ENCODE measurements at regions not wholly inside any gene's neighbourhood (a gene's known extent, or its start where the extent isn't known, plus 50 kb on each side); places are given as distances from the start of the nearest gene placed in this dataset.

- H3K4me3 ChIP-seq (ENCODE audit: low read depth, poor library complexity, severe bottlenecking), result no peak overlapping the region
- 42 to 54% methylated on average over 9 of the region's 9 CpGs for WGBS, 2 donors
- DNase-seq (ENCODE audit: low spot score in 2 of 2), result no peak
- intact Hi-C loops (cut with DNase I; ENCODE audit: low total_unique reads), result no loop called here
- TF ChIP-seq CTCF (IDR thresholded peaks at IDR 0.05) (no peak), POLR2A (IDR thresholded peaks at IDR 0.05) (no peak)
Observed at GRCh38 chr6:16836144-16836981, 75.1 kb upstream of the ATXN1 start.

- no peak overlapping the region for H3K4me3 ChIP-seq (ENCODE audit: low read depth, poor library complexity, severe bottlenecking)
- no peak for DNase-seq (ENCODE audit: low spot score in 2 of 2)
- WGBS, 2 donors, result 84 to 89% methylated on average over 3 of the region's 3 CpGs
- intact Hi-C loops (cut with DNase I; ENCODE audit: low total_unique reads), result no loop called here
- TF ChIP-seq POLR2A (IDR thresholded peaks at IDR 0.05) (no peak), CTCF (IDR thresholded peaks at IDR 0.05) (no peak)
Observed at GRCh38 chr6:16834242-16834641, 73.0 kb upstream of the ATXN1 start.

- 91 to 92% methylated on average over 6 of the region's 6 CpGs for WGBS, 2 donors
- TF ChIP-seq POLR2A (IDR thresholded peaks at IDR 0.05), result no peak
- TF ChIP-seq CTCF (IDR thresholded peaks at IDR 0.05), result no peak
- intact Hi-C loops (cut with DNase I; ENCODE audit: low total_unique reads), result no loop called here
- no peak for DNase-seq (ENCODE audit: low spot score in 2 of 2)
- H3K4me3 ChIP-seq (ENCODE audit: low read depth, poor library complexity, severe bottlenecking), result no peak overlapping the region
Observed at GRCh38 chr6:16832721-16833120, 71.5 kb upstream of the ATXN1 start.

GRCh38 chr6:16832043-16832567 is 70.8 kb upstream of the ATXN1 start:
- DNase-seq (ENCODE audit: low spot score in 2 of 2), result no peak

GRCh38 chr6:16831136-16831535 is 69.9 kb upstream of the ATXN1 start:
- no peak overlapping the region for H3K4me3 ChIP-seq (ENCODE audit: low read depth, poor library complexity, severe bottlenecking)
- intact Hi-C loops (cut with DNase I; ENCODE audit: low total_unique reads), result no loop called here
- no peak for DNase-seq (ENCODE audit: low spot score in 2 of 2)
- no peak for TF ChIP-seq POLR2A (IDR thresholded peaks at IDR 0.05)
- TF ChIP-seq CTCF (IDR thresholded peaks at IDR 0.05), result no peak
- WGBS, 2 donors, result 80 to 84% methylated on average over 7 to 8 of the region's 8 CpGs

More at GRCh38 chr6:16832043-16832567, 70.8 kb upstream of the ATXN1 start:
- 67 to 78% methylated on average over 5 of the region's 5 CpGs for WGBS, 2 donors
- no peak for TF ChIP-seq CTCF (IDR thresholded peaks at IDR 0.05)
- no peak for TF ChIP-seq POLR2A (IDR thresholded peaks at IDR 0.05)
- intact Hi-C loops (cut with DNase I; ENCODE audit: low total_unique reads), result no loop called here
- H3K4me3 ChIP-seq (ENCODE audit: low read depth, poor library complexity, severe bottlenecking), result no peak overlapping the region
